ENCODE measurements at regions not wholly inside any gene's neighbourhood (a gene's known extent, or its start where the extent isn't known, plus 50 kb on each side); places are given as distances from the start of the nearest gene placed in this dataset.

GRCh38 chr13:69547780-69548179, 559.8 kb upstream of the ATXN8OS start:
- DNase-seq: no peak
- no peak overlapping the region for H3K27ac ChIP-seq
- no peak overlapping the region for H3K4me3 ChIP-seq
- 20 to 72% methylated on average over 2 of the region's 2 CpGs for WGBS, 2 donors
- no peaks in the 10 kb centered on the region for H3K27me3 ChIP-seq
- intact Hi-C loops (cut with DNase I): no loop called here
- TF ChIP-seq, protein P1, sequence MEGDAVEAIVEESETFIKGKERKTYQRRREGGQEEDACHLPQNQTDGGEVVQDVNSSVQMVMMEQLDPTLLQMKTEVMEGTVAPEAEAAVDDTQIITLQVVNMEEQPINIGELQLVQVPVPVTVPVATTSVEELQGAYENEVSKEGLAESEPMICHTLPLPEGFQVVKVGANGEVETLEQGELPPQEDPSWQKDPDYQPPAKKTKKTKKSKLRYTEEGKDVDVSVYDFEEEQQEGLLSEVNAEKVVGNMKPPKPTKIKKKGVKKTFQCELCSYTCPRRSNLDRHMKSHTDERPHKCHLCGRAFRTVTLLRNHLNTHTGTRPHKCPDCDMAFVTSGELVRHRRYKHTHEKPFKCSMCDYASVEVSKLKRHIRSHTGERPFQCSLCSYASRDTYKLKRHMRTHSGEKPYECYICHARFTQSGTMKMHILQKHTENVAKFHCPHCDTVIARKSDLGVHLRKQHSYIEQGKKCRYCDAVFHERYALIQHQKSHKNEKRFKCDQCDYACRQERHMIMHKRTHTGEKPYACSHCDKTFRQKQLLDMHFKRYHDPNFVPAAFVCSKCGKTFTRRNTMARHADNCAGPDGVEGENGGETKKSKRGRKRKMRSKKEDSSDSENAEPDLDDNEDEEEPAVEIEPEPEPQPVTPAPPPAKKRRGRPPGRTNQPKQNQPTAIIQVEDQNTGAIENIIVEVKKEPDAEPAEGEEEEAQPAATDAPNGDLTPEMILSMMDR (IDR thresholded peaks at IDR 0.05): no peak
- TF ChIP-seq EP300 (IDR thresholded peaks at IDR 0.05) (no peak), POLR2A (IDR thresholded peaks at IDR 0.05) (no peak), POLR2AphosphoS5 (IDR thresholded peaks at IDR 0.05) (no peak)
- no peaks in the 10 kb centered on the region for H3K9me3 ChIP-seq
- H3K36me3 ChIP-seq: no peaks in the 10 kb centered on the region
- H3K4me1 ChIP-seq: no peaks in the 10 kb centered on the region

GRCh38 chr13:69545551-69545950, 562.1 kb upstream of the ATXN8OS start:
- H3K27ac ChIP-seq: no peak overlapping the region
- no peaks in the 10 kb centered on the region for H3K27me3 ChIP-seq
- WGBS, 2 donors: 12 to 45% methylated on average over 1 of the region's 1 CpG
- no peak for DNase-seq
- no peaks in the 10 kb centered on the region for H3K4me1 ChIP-seq
- no peak overlapping the region for H3K4me3 ChIP-seq
- intact Hi-C loops (cut with DNase I): no loop called here
- TF ChIP-seq, protein P1 (IDR thresholded peaks at IDR 0.05): no peak
- TF ChIP-seq EP300 (IDR thresholded peaks at IDR 0.05) (no peak), POLR2AphosphoS5 (IDR thresholded peaks at IDR 0.05) (no peak), POLR2A (IDR thresholded peaks at IDR 0.05) (no peak)
- no peaks in the 10 kb centered on the region for H3K9me3 ChIP-seq
- H3K36me3 ChIP-seq: no peaks in the 10 kb centered on the region

DNA sequence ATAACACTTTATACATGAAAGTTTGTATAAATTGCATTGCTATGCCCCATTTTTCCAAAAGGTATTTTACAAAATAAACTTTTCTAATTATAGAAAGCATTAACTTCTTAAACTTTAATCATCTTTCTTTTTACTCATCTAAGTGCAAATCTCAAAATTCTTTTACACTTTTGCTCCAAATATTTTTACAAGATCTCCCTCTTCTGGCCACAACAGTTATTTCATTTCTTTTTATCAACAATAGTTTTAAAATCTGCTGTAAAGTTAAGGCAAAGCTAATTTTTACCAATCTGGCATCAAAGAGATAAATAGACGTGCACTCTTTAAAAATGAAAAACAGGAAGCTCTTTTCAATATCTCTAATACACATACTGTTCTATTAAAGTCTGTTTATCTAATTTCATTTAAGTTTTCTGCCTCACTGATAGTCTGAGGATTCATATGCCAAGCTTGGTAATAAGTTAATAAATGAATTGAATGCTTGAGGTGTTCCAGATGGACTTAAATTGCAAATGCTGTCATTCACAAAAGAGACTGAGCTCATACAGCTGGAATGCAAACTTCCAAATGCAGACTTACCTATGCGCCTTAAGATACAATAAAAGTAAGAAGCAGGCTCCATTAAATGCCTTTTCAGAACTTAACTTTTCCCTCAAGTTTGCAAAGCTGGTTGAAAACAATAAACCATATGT, 583.0 kb upstream of the ATXN8OS start:
- TF ChIP-seq, protein P1 (IDR thresholded peaks at IDR 0.05): no peak
- TF ChIP-seq EP300 (IDR thresholded peaks at IDR 0.05) (no peak), POLR2AphosphoS5 (IDR thresholded peaks at IDR 0.05) (no peak)
- no peaks in the 10 kb centered on the region for H3K9me3 ChIP-seq
- 42 to 50% methylated on average over 2 of the region's 2 CpGs for WGBS, 2 donors
- no peaks in the 10 kb centered on the region for H3K4me1 ChIP-seq
- DNase-seq: no peak
- H3K4me3 ChIP-seq: no peak overlapping the region
- no peak overlapping the region for H3K27ac ChIP-seq
- no peaks in the 10 kb centered on the region for H3K27me3 ChIP-seq
- H3K36me3 ChIP-seq: no peaks in the 10 kb centered on the region
- intact Hi-C loops (cut with DNase I): no loop called here

GRCh38 chr13:69496981-69497380, 610.6 kb upstream of the ATXN8OS start:
- DNase-seq: no peak
- H3K4me1 ChIP-seq: no peaks in the 10 kb centered on the region
- TF ChIP-seq EP300 (IDR thresholded peaks at IDR 0.05) (no peak), POLR2A (IDR thresholded peaks at IDR 0.05) (no peak)
- TF ChIP-seq, protein P1 (IDR thresholded peaks at IDR 0.05): no peak
- H3K27ac ChIP-seq: no peak overlapping the region
- H3K27me3 ChIP-seq: no peaks in the 10 kb centered on the region
- H3K36me3 ChIP-seq: no peaks in the 10 kb centered on the region
- H3K9me3 ChIP-seq: peaks cover 0 to 2% (median 0%) of the 10 kb centered on the region in 4 donors
- no peak overlapping the region for H3K4me3 ChIP-seq
- WGBS, 2 donors: 87 to 89% methylated on average over 2 of the region's 2 CpGs
- intact Hi-C loops (cut with DNase I): no loop called here

DNA sequence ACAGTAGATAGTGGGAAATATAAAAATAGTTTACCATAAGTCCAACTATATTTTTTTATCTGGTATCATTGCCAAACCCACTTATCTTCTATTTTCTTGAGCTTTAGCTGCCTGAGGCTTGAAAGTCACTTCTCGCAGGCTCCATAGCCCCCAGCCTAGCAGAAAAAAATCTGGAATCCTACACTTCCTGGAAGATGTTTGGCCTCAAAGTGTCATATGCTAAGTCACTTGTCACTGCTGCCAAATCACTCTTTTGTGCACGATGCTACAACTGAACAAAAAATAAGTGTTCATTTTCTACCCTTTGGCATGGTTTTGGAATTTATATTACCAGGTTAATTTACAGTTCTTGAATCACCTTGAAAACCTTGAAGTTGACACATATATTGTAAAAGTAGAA, 612.5 kb upstream of the ATXN8OS start:
- TF ChIP-seq POLR2AphosphoS5 (IDR thresholded peaks at IDR 0.05) (no peak), EP300 (IDR thresholded peaks at IDR 0.05) (no peak), POLR2A (IDR thresholded peaks at IDR 0.05) (no peak)
- TF ChIP-seq, protein P1 (IDR thresholded peaks at IDR 0.05): no peak
- H3K27ac ChIP-seq: no peak overlapping the region
- WGBS, 2 donors: 78% methylated on average over 2 of the region's 2 CpGs
- intact Hi-C loops (cut with DNase I): no loop called here
- no peaks in the 10 kb centered on the region for H3K27me3 ChIP-seq
- no peak for DNase-seq
- H3K4me1 ChIP-seq: no peaks in the 10 kb centered on the region
- no peak overlapping the region for H3K4me3 ChIP-seq
- no peaks in the 10 kb centered on the region for H3K36me3 ChIP-seq
- peaks cover 0 to 2% (median 0%) of the 10 kb centered on the region in 4 donors for H3K9me3 ChIP-seq

Data from sigmoid colon (tissue), 6 donors.